Naive thymus-derived CD4-positive, alpha-beta T cell (primary cell): ENCODE measurements at regions not wholly inside any gene's neighbourhood (a gene's known extent, or its start where the extent isn't known, plus 50 kb on each side); places are given as distances from the start of the nearest gene placed in this dataset.

Experiments used
- ATAC-seq: fragments of 150-1000 bp; cut with Tn5 transposase; 2 replicates; pipeline ENCODE4 v1.10.0; 2021; ENCODE audit warnings: mild to moderate bottlenecking, moderate library complexity
- CTCF ChIA-PET: fragments of 350-600 bp; sonication (Branson Sonifier 250); formaldehyde crosslinking; loops from one replicate; lab custom pipeline; 2021; ENCODE audit warnings: antibody characterized with exemption; lab: Charles Lee
- POLR2A ChIA-PET: fragments of 350-600 bp; sonication (Branson Sonifier 250); formaldehyde crosslinking; loops from one replicate; lab custom pipeline; 2021; ENCODE audit warnings: antibody characterized with exemption, inconsistent platforms; lab: Charles Lee
- DNase-seq, 9 donors: peaks; one replicate each; pipeline versions ENCODE4 v3.0.0 to v3.0.0-alpha.2; 2020 to 2022; ENCODE audit warnings: mixed read lengths in 1 of 9
- H3K27ac ChIP-seq: one replicate; pipeline ENCODE4 v1.7.0; 2013; ENCODE audit warnings: mild to moderate bottlenecking, low read depth, low read length, moderate library complexity
- H3K27me3 ChIP-seq, 2 donors: one replicate each; pipeline ENCODE4 v1.7.0; 2013; ENCODE audit warnings: low read length in 2 of 2, mild to moderate bottlenecking in 2 of 2, moderate library complexity in 2 of 2; ENCODE audit not compliant: control insufficient read depth in 2 of 2, insufficient read depth in 2 of 2
- H3K36me3 ChIP-seq, 3 experiments: 1 replicate in 2 of 3; 2 replicates in 1 of 3; pipeline ENCODE4 v1.7.0; 2013; ENCODE audit warnings: low read length in 3 of 3, mild to moderate bottlenecking in 3 of 3, moderate library complexity in 1 of 3; ENCODE audit not compliant: insufficient read depth in 3 of 3, control insufficient read depth in 2 of 3
- H3K4me1 ChIP-seq, 2 donors: one replicate each; pipeline ENCODE4 v1.7.0; 2013; ENCODE audit warnings: low read length in 2 of 2, mild to moderate bottlenecking in 2 of 2, moderate library complexity in 1 of 2; ENCODE audit not compliant: control insufficient read depth in 2 of 2, insufficient read depth in 2 of 2
- H3K4me3 ChIP-seq: 2 replicates; pipeline ENCODE4 v1.7.0; 2013; ENCODE audit warnings: mild to moderate bottlenecking, low read length
- H3K9me3 ChIP-seq, 3 experiments: 1 replicate in 2 of 3; 2 replicates in 1 of 3; pipeline ENCODE4 v1.7.0; 2013; ENCODE audit warnings: low read length in 3 of 3; ENCODE audit not compliant: control insufficient read depth in 2 of 3
- H3K27ac Mint-ChIP-seq, 9 donors: one replicate each; pipeline ENCODE4 v1.8.0; 2020 to 2022; ENCODE audit warnings: mixed read lengths in 9 of 9, mild to moderate bottlenecking in 8 of 9, moderate library complexity in 5 of 9, inconsistent platforms in 2 of 9
- H3K27me3 Mint-ChIP-seq, 5 donors: one replicate each; pipeline ENCODE4 v1.8.0; 2021 to 2022; ENCODE audit warnings: mixed read lengths in 5 of 5, mild to moderate bottlenecking in 1 of 5
- H3K36me3 Mint-ChIP-seq, 5 donors: one replicate each; pipeline ENCODE4 v1.8.0; 2020 to 2022; ENCODE audit warnings: mixed read lengths in 5 of 5, mild to moderate bottlenecking in 3 of 5, inconsistent platforms in 1 of 5
- H3K4me1 Mint-ChIP-seq, 7 donors: one replicate each; pipeline ENCODE4 v1.8.0; 2020 to 2022; ENCODE audit warnings: mixed read lengths in 7 of 7, mild to moderate bottlenecking in 3 of 7, inconsistent platforms in 1 of 7
- H3K4me3 Mint-ChIP-seq, 10 donors: one replicate each; pipeline ENCODE4 v1.8.0; 2020 to 2022; ENCODE audit warnings: mild to moderate bottlenecking in 10 of 10, mixed read lengths in 10 of 10, moderate library complexity in 6 of 10, inconsistent platforms in 2 of 10
- H3K9me3 Mint-ChIP-seq, 11 donors: one replicate each; pipeline ENCODE4 v1.8.0; 2020 to 2022; ENCODE audit warnings: mixed read lengths in 11 of 11, mild to moderate bottlenecking in 4 of 11, inconsistent platforms in 1 of 11, moderate library complexity in 1 of 11
- intact Hi-C, 2 donors: fragments of 100-400 bp; cut with micrococcal nuclease; formaldehyde crosslinking; loops; one replicate each; pipeline ENCODE4 v1.15.1; 2023

- Mint-ChIP-seq H3K4me3 (no peak overlapping the region), H3K4me1 (no peaks in the 10 kb centered on the region), H3K27ac (no peak overlapping the region), H3K9me3 (peaks cover 0 to 2% (median 0%) of the 10 kb centered on the region in 11 donors), H3K27me3 (peaks cover 0 to 9% (median 0%) of the 10 kb centered on the region in 5 donors), H3K36me3 (no peaks in the 10 kb centered on the region)
- Histone ChIP-seq H3K4me3 (no peak overlapping the region), H3K27ac (no peak overlapping the region), H3K9me3 (no peaks in the 10 kb centered on the region), H3K4me1 (no peaks in the 10 kb centered on the region), H3K27me3 (no peaks in the 10 kb centered on the region), H3K36me3 (no peaks in the 10 kb centered on the region)
- intact Hi-C loops = no loop called here
- ChIA-PET POLR2A (no interaction called here), CTCF (no interaction called here)
- ATAC-seq (no peak), DNase-seq (no peak)
These were observed 134.5 kb upstream of the NAV2 start for GRCh38 chr11:19577976-19578619.

GRCh38 chr11:19577391-19577975, 135.2 kb upstream of the NAV2 start:
- Mint-ChIP-seq H3K4me3 (no peak overlapping the region), H3K27ac (no peak overlapping the region), H3K9me3 (peaks cover 0 to 2% (median 0%) of the 10 kb centered on the region in 11 donors), H3K4me1 (no peaks in the 10 kb centered on the region), H3K27me3 (peaks cover 0 to 9% (median 0%) of the 10 kb centered on the region in 5 donors), H3K36me3 (no peaks in the 10 kb centered on the region)
- no peaks in the 10 kb centered on the region for H3K36me3 ChIP-seq
- no peak for ATAC-seq
- intact Hi-C loops = no loop called here
- ChIA-PET POLR2A (no interaction called here), CTCF (no interaction called here)
- DNase-seq = no peak
- no peaks in the 10 kb centered on the region for H3K4me1 ChIP-seq
- no peak overlapping the region for H3K4me3 ChIP-seq
- H3K9me3 ChIP-seq = no peaks in the 10 kb centered on the region
- H3K27ac ChIP-seq = no peak overlapping the region
- no peaks in the 10 kb centered on the region for H3K27me3 ChIP-seq

- ATAC-seq (no peak), DNase-seq (no peak)
- H3K27ac Mint-ChIP-seq = no peak overlapping the region
- Histone ChIP-seq H3K4me3 (no peak overlapping the region), H3K36me3 (no peaks in the 10 kb centered on the region), H3K27ac (no peak overlapping the region), H3K4me1 (no peaks in the 10 kb centered on the region), H3K27me3 (no peaks in the 10 kb centered on the region), H3K9me3 (no peaks in the 10 kb centered on the region)
- peaks cover 0 to 9% (median 0%) of the 10 kb centered on the region in 5 donors for H3K27me3 Mint-ChIP-seq
- no peaks in the 10 kb centered on the region for H3K4me1 Mint-ChIP-seq
- no peak overlapping the region for H3K4me3 Mint-ChIP-seq
- POLR2A ChIA-PET = no interaction called here
- H3K36me3 Mint-ChIP-seq = no peaks in the 10 kb centered on the region
- intact Hi-C loops = no loop called here
- CTCF ChIA-PET = no interaction called here
- peaks cover 0 to 2% (median 0%) of the 10 kb centered on the region in 11 donors for H3K9me3 Mint-ChIP-seq
These were observed 135.7 kb upstream of the NAV2 start for GRCh38 chr11:19576903-19577302.

- no peaks in the 10 kb centered on the region for H3K4me1 Mint-ChIP-seq
- H3K4me3 ChIP-seq = no peak overlapping the region
- H3K36me3 ChIP-seq = no peaks in the 10 kb centered on the region
- no peak for ATAC-seq
- H3K9me3 Mint-ChIP-seq = peaks cover 0 to 2% (median 0%) of the 10 kb centered on the region in 11 donors
- H3K9me3 ChIP-seq = no peaks in the 10 kb centered on the region
- no peak overlapping the region for H3K4me3 Mint-ChIP-seq
- H3K27ac ChIP-seq = no peak overlapping the region
- no peak for DNase-seq
- intact Hi-C loops = no loop called here
- ChIA-PET CTCF (no interaction called here), POLR2A (no interaction called here)
- no peak overlapping the region for H3K27ac Mint-ChIP-seq
- no peaks in the 10 kb centered on the region for H3K27me3 ChIP-seq
- no peaks in the 10 kb centered on the region for H3K36me3 Mint-ChIP-seq
- H3K27me3 Mint-ChIP-seq = peaks cover 0 to 11% (median 2%) of the 10 kb centered on the region in 5 donors
- H3K4me1 ChIP-seq = no peaks in the 10 kb centered on the region
These were observed 136.6 kb upstream of the NAV2 start for GRCh38 chr11:19576054-19576453.

GRCh38 chr11:19574916-19575315, 137.7 kb upstream of the NAV2 start:
- no peak overlapping the region for H3K27ac ChIP-seq
- Mint-ChIP-seq H3K4me3 (no peak overlapping the region), H3K9me3 (peaks cover 0 to 2% (median 0%) of the 10 kb centered on the region in 11 donors), H3K27me3 (peaks cover 0 to 15% (median 6%) of the 10 kb centered on the region in 5 donors), H3K4me1 (no peaks in the 10 kb centered on the region), H3K27ac (no peak overlapping the region), H3K36me3 (no peaks in the 10 kb centered on the region)
- no peaks in the 10 kb centered on the region for H3K4me1 ChIP-seq
- ChIA-PET CTCF (no interaction called here), POLR2A (no interaction called here)
- no peaks in the 10 kb centered on the region for H3K36me3 ChIP-seq
- ATAC-seq (no peak), DNase-seq (no peak)
- H3K4me3 ChIP-seq = no peak overlapping the region
- no peaks in the 10 kb centered on the region for H3K27me3 ChIP-seq
- H3K9me3 ChIP-seq = no peaks in the 10 kb centered on the region
- intact Hi-C loops = no loop called here

GRCh38 chr11:19573666-19574065, 139.0 kb upstream of the NAV2 start:
- DNase-seq (no peak), ATAC-seq (no peak)
- intact Hi-C loops = no loop called here
- no peak overlapping the region for H3K27ac ChIP-seq
- no peaks in the 10 kb centered on the region for H3K27me3 ChIP-seq
- no peaks in the 10 kb centered on the region for H3K4me1 ChIP-seq
- Mint-ChIP-seq H3K27ac (no peak overlapping the region), H3K4me3 (no peak overlapping the region), H3K36me3 (no peaks in the 10 kb centered on the region), H3K27me3 (peaks cover 0 to 17% (median 9%) of the 10 kb centered on the region in 5 donors), H3K9me3 (peaks cover 0 to 2% (median 0%) of the 10 kb centered on the region in 11 donors), H3K4me1 (no peaks in the 10 kb centered on the region)
- no peak overlapping the region for H3K4me3 ChIP-seq
- no peaks in the 10 kb centered on the region for H3K9me3 ChIP-seq
- ChIA-PET CTCF (no interaction called here), POLR2A (no interaction called here)
- H3K36me3 ChIP-seq = no peaks in the 10 kb centered on the region

- CTCF ChIA-PET = interaction anchor here (0.7 kb wide), 1 partner anchor 11 kb away, joined by 3 read pairs; no protein-coding TSS in a partner anchor
- H3K36me3 Mint-ChIP-seq = no peaks in the 10 kb centered on the region
- no peaks in the 10 kb centered on the region for H3K36me3 ChIP-seq
- ATAC-seq = no peak
- no peak overlapping the region for H3K4me3 ChIP-seq
- no peak overlapping the region for H3K27ac ChIP-seq
- H3K27ac Mint-ChIP-seq = no peak overlapping the region
- H3K4me3 Mint-ChIP-seq = no peak overlapping the region
- no peak for DNase-seq
- intact Hi-C loops = no loop called here
- peaks cover 0 to 2% (median 0%) of the 10 kb centered on the region in 11 donors for H3K9me3 Mint-ChIP-seq
- H3K27me3 Mint-ChIP-seq = peaks cover 0 to 24% (median 9%) of the 10 kb centered on the region in 5 donors
- no peaks in the 10 kb centered on the region for H3K9me3 ChIP-seq
- POLR2A ChIA-PET = interaction anchor here (1.4 kb wide), 1 partner anchor 165 kb away, joined by 3 read pairs; no protein-coding TSS in a partner anchor
- H3K4me1 Mint-ChIP-seq = no peaks in the 10 kb centered on the region
- no peaks in the 10 kb centered on the region for H3K4me1 ChIP-seq
- H3K27me3 ChIP-seq = no peaks in the 10 kb centered on the region
These were observed 140.7 kb upstream of the NAV2 start for GRCh38 chr11:19571906-19572305.
